OCI-LY1 (cell line): ENCODE measurements at regions not wholly inside any gene's neighbourhood (a gene's known extent, or its start where the extent isn't known, plus 50 kb on each side); places are given as distances from the start of the nearest gene placed in this dataset.

Experiments
- H2AFZ ChIP-seq: fragments of 200-600 bp; sonication (generic), shearing (Covaris generic); 2 replicates; pipeline ENCODE4 v1.6.0; 2014; ENCODE audit warnings: antibody characterized with exemption, mild to moderate bottlenecking, low read length
- H3F3A ChIP-seq: fragments of 200-600 bp; sonication (generic), shearing (Covaris generic); 2 replicates; pipeline ENCODE4 v1.6.0; 2014; ENCODE audit warnings: mild to moderate bottlenecking, antibody characterized with exemption, low read length, moderate library complexity; ENCODE audit not compliant: insufficient read depth
- H3K27ac ChIP-seq: fragments of 200-600 bp; sonication (generic); 2 replicates; pipeline ENCODE4 v1.5.1; 2014; ENCODE audit warnings: low read length, mixed run types, mild to moderate bottlenecking, low read depth; ENCODE audit not compliant: poor library complexity, severe bottlenecking
- H3K27me3 ChIP-seq: fragments of 200-600 bp; sonication (generic); 2 replicates; pipeline ENCODE4 v1.6.0; 2014; ENCODE audit warnings: antibody characterized with exemption, mild to moderate bottlenecking, low read length, moderate library complexity; ENCODE audit not compliant: insufficient read depth
- H3K36me3 ChIP-seq: fragments of 200-600 bp; sonication (generic); 2 replicates; pipeline ENCODE4 v1.6.1; 2014; ENCODE audit warnings: mild to moderate bottlenecking, antibody characterized with exemption, low read length, moderate library complexity, mixed read lengths; ENCODE audit not compliant: insufficient read depth
- H3K4me1 ChIP-seq: fragments of 200-600 bp; sonication (generic); 2 replicates; pipeline ENCODE4 v1.5.1; 2014; ENCODE audit warnings: mild to moderate bottlenecking, low read length, moderate library complexity; ENCODE audit not compliant: insufficient read depth, severe bottlenecking
- H3K4me2 ChIP-seq: fragments of 200-600 bp; sonication (generic), shearing (Covaris generic); 2 replicates; pipeline ENCODE4 v1.6.1; 2014; ENCODE audit warnings: low read length
- H3K4me3 ChIP-seq: fragments of 200-600 bp; sonication (generic); 2 replicates; pipeline ENCODE4 v1.5.1; 2014; ENCODE audit warnings: low read length, low read depth, mild to moderate bottlenecking, mixed read lengths; ENCODE audit not compliant: poor library complexity, severe bottlenecking
- H3K79me2 ChIP-seq: fragments of 200-600 bp; shearing (Covaris generic); 2 replicates; pipeline ENCODE4 v1.6.1; 2016; ENCODE audit warnings: mixed run types, low read length, mixed read lengths; ENCODE audit not compliant: insufficient read depth
- H3K9ac ChIP-seq: fragments of 200-600 bp; sonication (generic), shearing (Covaris generic); 2 replicates; pipeline ENCODE4 v1.6.1; 2014; ENCODE audit warnings: mild to moderate bottlenecking, low read length, mixed read lengths
- H3K9me2 ChIP-seq: fragments of 200-600 bp; sonication (generic), shearing (Covaris generic); 2 replicates; pipeline ENCODE4 v1.6.1; 2014; ENCODE audit warnings: low read depth, mild to moderate bottlenecking, low read length, mixed read lengths
- H3K9me3 ChIP-seq: fragments of 200-600 bp; shearing (Covaris generic); 2 replicates; pipeline ENCODE4 v1.6.1; 2014; ENCODE audit warnings: low read length, mixed read lengths
- H4K20me1 ChIP-seq: fragments of 200-600 bp; sonication (generic), shearing (Covaris generic); 2 replicates; pipeline ENCODE4 v1.6.0; 2016; ENCODE audit warnings: mild to moderate bottlenecking, low read length; ENCODE audit not compliant: insufficient read depth
- EZH2 ChIP-seq: fragments of 200-600 bp; sonication (generic), shearing (Covaris generic); IDR thresholded peaks from 2 replicates; pipeline ENCODE4 v1.8.0; 2017; ENCODE audit warnings: borderline replicate concordance, mixed run types, mild to moderate bottlenecking, antibody characterized with exemption, low read length, moderate library complexity, mixed read lengths
- TF ChIP-seq, protein P1 (sequence below): fragments of 200-600 bp; sonication (generic), shearing (Covaris generic); IDR thresholded peaks from 2 replicates; pipeline ENCODE4 v1.5.1; 2017; ENCODE audit warnings: mild to moderate bottlenecking, antibody characterized with exemption, low read length, moderate library complexity, mixed read lengths

DNA sequence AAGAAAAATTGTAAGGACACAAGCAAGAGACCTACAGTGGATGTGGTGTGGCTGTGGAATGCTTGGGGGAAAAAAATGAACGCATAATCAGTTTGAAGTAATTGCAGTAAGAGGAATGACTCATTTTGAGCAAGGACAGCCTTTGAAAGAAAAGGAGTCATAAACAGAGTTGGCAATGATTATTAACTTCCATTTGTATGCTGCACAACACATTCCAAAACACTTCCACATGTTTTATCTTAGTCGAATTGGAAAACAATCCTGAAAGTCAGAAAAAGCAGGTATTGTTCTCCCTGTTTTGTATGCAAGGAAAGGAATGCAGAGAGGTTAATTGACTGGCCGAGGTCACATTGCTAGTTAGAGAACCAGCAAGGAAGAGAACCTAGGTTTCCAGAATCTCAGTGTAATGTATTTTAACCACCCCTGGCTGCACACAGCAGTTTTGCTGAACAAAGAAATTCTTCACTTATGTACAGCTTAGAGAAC, 630.0 kb upstream of the MIR17HG start:
- Histone ChIP-seq H3K9ac (no peak overlapping the region), H3K4me2 (no peak overlapping the region), H2AFZ (no peak overlapping the region), H3F3A (no peaks in the 10 kb centered on the region), H4K20me1 (no peaks in the 10 kb centered on the region), H3K4me3 (no peak overlapping the region), H3K36me3 (no peaks in the 10 kb centered on the region), H3K27me3 (no peaks in the 10 kb centered on the region), H3K9me2 (no peaks in the 10 kb centered on the region), H3K79me2 (no peaks in the 10 kb centered on the region), H3K27ac (no peak overlapping the region), H3K9me3 (no peaks in the 10 kb centered on the region), H3K4me1 (no peaks in the 10 kb centered on the region)
- TF ChIP-seq, protein P1, sequence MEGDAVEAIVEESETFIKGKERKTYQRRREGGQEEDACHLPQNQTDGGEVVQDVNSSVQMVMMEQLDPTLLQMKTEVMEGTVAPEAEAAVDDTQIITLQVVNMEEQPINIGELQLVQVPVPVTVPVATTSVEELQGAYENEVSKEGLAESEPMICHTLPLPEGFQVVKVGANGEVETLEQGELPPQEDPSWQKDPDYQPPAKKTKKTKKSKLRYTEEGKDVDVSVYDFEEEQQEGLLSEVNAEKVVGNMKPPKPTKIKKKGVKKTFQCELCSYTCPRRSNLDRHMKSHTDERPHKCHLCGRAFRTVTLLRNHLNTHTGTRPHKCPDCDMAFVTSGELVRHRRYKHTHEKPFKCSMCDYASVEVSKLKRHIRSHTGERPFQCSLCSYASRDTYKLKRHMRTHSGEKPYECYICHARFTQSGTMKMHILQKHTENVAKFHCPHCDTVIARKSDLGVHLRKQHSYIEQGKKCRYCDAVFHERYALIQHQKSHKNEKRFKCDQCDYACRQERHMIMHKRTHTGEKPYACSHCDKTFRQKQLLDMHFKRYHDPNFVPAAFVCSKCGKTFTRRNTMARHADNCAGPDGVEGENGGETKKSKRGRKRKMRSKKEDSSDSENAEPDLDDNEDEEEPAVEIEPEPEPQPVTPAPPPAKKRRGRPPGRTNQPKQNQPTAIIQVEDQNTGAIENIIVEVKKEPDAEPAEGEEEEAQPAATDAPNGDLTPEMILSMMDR: no peak
- TF ChIP-seq EZH2: no peak

- TF ChIP-seq EZH2: no peak
- TF ChIP-seq, protein P1: no peak
- Histone ChIP-seq H2AFZ (no peak overlapping the region), H3K9me2 (no peaks in the 10 kb centered on the region), H3K9me3 (no peaks in the 10 kb centered on the region), H3F3A (no peaks in the 10 kb centered on the region), H3K4me3 (no peak overlapping the region), H3K27ac (no peak overlapping the region), H3K27me3 (no peaks in the 10 kb centered on the region), H3K9ac (no peak overlapping the region), H3K4me1 (no peaks in the 10 kb centered on the region), H3K36me3 (no peaks in the 10 kb centered on the region), H3K4me2 (no peak overlapping the region), H3K79me2 (no peaks in the 10 kb centered on the region), H4K20me1 (no peaks in the 10 kb centered on the region)
Measured at GRCh38 chr13:90719461-90719860, 628.0 kb upstream of the MIR17HG start.

GRCh38 chr13:90721937-90722336, 625.5 kb upstream of the MIR17HG start:
- H3F3A ChIP-seq: no peaks in the 10 kb centered on the region
- no peaks in the 10 kb centered on the region for H4K20me1 ChIP-seq
- no peak overlapping the region for H3K9ac ChIP-seq
- H3K79me2 ChIP-seq: no peaks in the 10 kb centered on the region
- H3K9me3 ChIP-seq: no peaks in the 10 kb centered on the region
- H3K27me3 ChIP-seq: no peaks in the 10 kb centered on the region
- no peaks in the 10 kb centered on the region for H3K9me2 ChIP-seq
- H3K4me2 ChIP-seq: no peak overlapping the region
- no peak overlapping the region for H3K4me3 ChIP-seq
- H2AFZ ChIP-seq: no peak overlapping the region
- no peaks in the 10 kb centered on the region for H3K4me1 ChIP-seq
- TF ChIP-seq, protein P1: no peak
- TF ChIP-seq EZH2: no peak
- no peaks in the 10 kb centered on the region for H3K36me3 ChIP-seq
- H3K27ac ChIP-seq: no peak overlapping the region
